HEK293 (cell line): ENCODE measurements at regions not wholly inside any gene's neighbourhood (a gene's known extent, or its start where the extent isn't known, plus 50 kb on each side); places are given as distances from the start of the nearest gene placed in this dataset.
"Not testable (repeated sequence)": the region's sequence is repeated elsewhere in the genome, so short reads cannot be mapped to it uniquely, and the experiment has no call there.

Experiments
- REST ChIP-seq: fragments of 450-650 bp; formaldehyde crosslinking; IDR thresholded peaks from 2 replicates; pipeline ENCODE4 v1.5.1; 2016; ENCODE audit warnings: missing biosample characterization, missing genetic modification characterization
- ZNF121 ChIP-seq: fragments of 450-650 bp; formaldehyde crosslinking; IDR thresholded peaks from 2 replicates; pipeline ENCODE4 v1.5.1; 2016; ENCODE audit warnings: missing biosample characterization, missing genetic modification characterization
- ZNF274 ChIP-seq, 2 experiments: fragments of 200-500 bp in 1 of 2; fragments of 450-650 bp in 1 of 2; sonication (Bioruptor generic) in 1 of 2; formaldehyde crosslinking in 1 of 2; IDR thresholded peaks; 2 replicates each; pipeline versions ENCODE4 v1.5.1 to v1.6.1; 2014 to 2016; ENCODE audit warnings: borderline replicate concordance in 1 of 2, inconsistent platforms in 1 of 2, low read length in 1 of 2, missing biosample characterization in 1 of 2, missing genetic modification characterization in 1 of 2

- TF ChIP-seq ZNF121 (tag by site-specific recombination); REST (tag by site-specific recombination); ZNF274 (IDR thresholded peaks at IDR 0.05; ENCODE audit: low read length); ZNF274 (tag by site-specific recombination; IDR thresholded peaks at IDR 0.05; ENCODE audit: borderline replicate concordance): not testable (repeated sequence)
Observed at GRCh38 chr11:71710701-71711385, 122.2 kb upstream of the DEFB108B start.
